Prostate gland (tissue), 2 donors: ENCODE measurements at regions not wholly inside any gene's neighbourhood (a gene's known extent, or its start where the extent isn't known, plus 50 kb on each side); places are given as distances from the start of the nearest gene placed in this dataset.

Experiments
- CTCF ChIP-seq, 4 experiments: fragments of 200-600 bp in 2 of 4; fragments of 450-650 bp in 2 of 4; sonication (generic) in 2 of 4; IDR thresholded peaks; 1 replicate in 3 of 4; 2 replicates in 1 of 4; pipeline ENCODE4 v1.5.1; 2016 to 2019; ENCODE audit warnings: antibody characterized with exemption in 4 of 4, mild to moderate bottlenecking in 2 of 4, moderate library complexity in 2 of 4
- POLR2A ChIP-seq: fragments of 450-650 bp; IDR thresholded peaks from one replicate; pipeline ENCODE4 v1.6.1; 2016; ENCODE audit warnings: antibody characterized with exemption, mild to moderate bottlenecking
- POLR2AphosphoS5 ChIP-seq: sonication (generic); formaldehyde crosslinking; IDR thresholded peaks from one replicate; pipeline ENCODE4 v1.6.1; 2017; ENCODE audit warnings: antibody characterized with exemption

- no peak for TF ChIP-seq CTCF (IDR thresholded peaks at IDR 0.05)
- TF ChIP-seq POLR2A: no peak
- TF ChIP-seq POLR2AphosphoS5: no peak
Observed at GRCh38 chr10:124181656-124182055, 88.3 kb upstream of the CHST15 start.
